H9 (cell line): ENCODE measurements at regions not wholly inside any gene's neighbourhood (a gene's known extent, or its start where the extent isn't known, plus 50 kb on each side); places are given as distances from the start of the nearest gene placed in this dataset.

Source experiments
- DNase-seq: peaks from one replicate; pipeline ENCODE4 v3.0.0-alpha.2; 2017
- H2AFZ ChIP-seq: one replicate; pipeline ENCODE4 v1.6.1; 2013; ENCODE audit warnings: mild to moderate bottlenecking, low read length, control low read depth, moderate library complexity
- H2AK5ac ChIP-seq: 2 replicates; pipeline ENCODE4 v1.6.1; 2013; ENCODE audit warnings: low read length, control low read depth, mixed read lengths; ENCODE audit not compliant: insufficient read length
- H2BK120ac ChIP-seq: one replicate; pipeline ENCODE4 v1.6.1; 2013; ENCODE audit warnings: low read depth, mild to moderate bottlenecking, low read length, control low read depth, inconsistent platforms; ENCODE audit not compliant: poor library complexity, severe bottlenecking
- H2BK12ac ChIP-seq: 2 replicates; pipeline ENCODE4 v1.6.1; 2013; ENCODE audit warnings: low read length, control low read depth, mixed read lengths, low read depth; ENCODE audit not compliant: insufficient read length
- H2BK15ac ChIP-seq: 2 replicates; pipeline ENCODE4 v1.6.1; 2013; ENCODE audit warnings: low read depth, low read length, control low read depth
- H2BK20ac ChIP-seq: one replicate; pipeline ENCODE4 v1.6.1; 2013; ENCODE audit warnings: low read depth, mild to moderate bottlenecking, low read length, control low read depth, inconsistent platforms; ENCODE audit not compliant: poor library complexity, severe bottlenecking
- H2BK5ac ChIP-seq: 2 replicates; pipeline ENCODE4 v1.6.1; 2013; ENCODE audit warnings: low read length, control low read depth, mixed read lengths; ENCODE audit not compliant: insufficient read length
- H3K14ac ChIP-seq: 2 replicates; pipeline ENCODE4 v1.6.1; 2013; ENCODE audit warnings: low read length, control low read depth; ENCODE audit not compliant: insufficient read depth
- H3K18ac ChIP-seq: 2 replicates; pipeline ENCODE4 v1.6.1; 2013; ENCODE audit warnings: low read depth, mild to moderate bottlenecking, mixed read lengths, low read length, control low read depth; ENCODE audit not compliant: insufficient read length
- H3K23ac ChIP-seq: 2 replicates; pipeline ENCODE4 v1.6.1; 2013; ENCODE audit warnings: low read length, control low read depth, mixed read lengths, low read depth; ENCODE audit not compliant: insufficient read length
- H3K23me2 ChIP-seq: 2 replicates; pipeline ENCODE4 v1.6.1; 2013; ENCODE audit warnings: low read depth, mild to moderate bottlenecking, mixed read lengths, low read length, control low read depth; ENCODE audit not compliant: insufficient read length, poor library complexity, severe bottlenecking
- H3K27ac ChIP-seq: 2 replicates; pipeline ENCODE4 v1.5.1; 2013; ENCODE audit warnings: low read length, control low read depth, mixed read lengths, low read depth; ENCODE audit not compliant: insufficient read length
- H3K27me3 ChIP-seq: 2 replicates; pipeline ENCODE4 v1.6.1; 2013; ENCODE audit warnings: low read length, control low read depth, inconsistent platforms; ENCODE audit not compliant: insufficient read depth
- H3K4ac ChIP-seq: 2 replicates; pipeline ENCODE4 v1.6.1; 2013; ENCODE audit warnings: low read depth, mild to moderate bottlenecking, control low read depth, inconsistent platforms, low read length, moderate library complexity
- H3K4me1 ChIP-seq: 2 replicates; pipeline ENCODE4 v1.6.1; 2013; ENCODE audit warnings: low read length, control low read depth, inconsistent platforms; ENCODE audit not compliant: insufficient read depth
- H3K4me2 ChIP-seq: 2 replicates; pipeline ENCODE4 v1.6.1; 2013; ENCODE audit warnings: low read length, control low read depth, mixed read lengths; ENCODE audit not compliant: insufficient read length, insufficient read depth
- H3K56ac ChIP-seq: 2 replicates; pipeline ENCODE4 v1.6.1; 2013; ENCODE audit warnings: low read depth, mild to moderate bottlenecking, mixed read lengths, low read length, control low read depth; ENCODE audit not compliant: insufficient read length
- H3K79me1 ChIP-seq: 2 replicates; pipeline ENCODE4 v1.6.1; 2013; ENCODE audit warnings: low read depth, mild to moderate bottlenecking, moderate library complexity, low read length, control low read depth, inconsistent platforms; ENCODE audit not compliant: insufficient read depth, poor library complexity, severe bottlenecking
- H3K79me2 ChIP-seq: 2 replicates; pipeline ENCODE4 v1.6.1; 2013; ENCODE audit warnings: low read length, control low read depth, inconsistent platforms; ENCODE audit not compliant: insufficient read depth
- H3K9ac ChIP-seq: 2 replicates; pipeline ENCODE4 v1.6.1; 2013; ENCODE audit warnings: low read length, control low read depth, mixed read lengths; ENCODE audit not compliant: insufficient read length; ENCODE audit errors: extremely low read depth
- H3K9me3 ChIP-seq: one replicate; pipeline ENCODE4 v1.6.1; 2013; ENCODE audit warnings: low read depth, low read length, inconsistent platforms; ENCODE audit not compliant: control insufficient read depth
- H3T11ph ChIP-seq: one replicate; pipeline ENCODE4 v1.6.1; 2013; ENCODE audit warnings: mild to moderate bottlenecking, low read length, control low read depth, inconsistent platforms
- H4K20me1 ChIP-seq: one replicate; pipeline ENCODE4 v1.6.1; 2013; ENCODE audit not compliant: control insufficient read depth, insufficient read length, insufficient read depth
- H4K5ac ChIP-seq: 2 replicates; pipeline ENCODE4 v1.6.1; 2013; ENCODE audit warnings: low read depth, mild to moderate bottlenecking, mixed read lengths, low read length, control low read depth; ENCODE audit not compliant: insufficient read length
- H4K8ac ChIP-seq: replicated peaks from 2 replicates; pipeline ENCODE4 v1.6.1; 2013; ENCODE audit warnings: low read length, control low read depth, mixed read lengths, low read depth; ENCODE audit not compliant: insufficient read length
- H4K91ac ChIP-seq: 2 replicates; pipeline ENCODE4 v1.6.1; 2013; ENCODE audit warnings: low read depth, mild to moderate bottlenecking, moderate library complexity, mixed read lengths, low read length, control low read depth; ENCODE audit not compliant: insufficient read length
- H3K27ac Mint-ChIP-seq, 3 experiments: 2 replicates in 2 of 3; 3 replicates in 1 of 3; pipeline ENCODE4 v1.8.0; 2020 to 2021; ENCODE audit warnings: mixed read lengths in 3 of 3, mild to moderate bottlenecking in 1 of 3, moderate library complexity in 1 of 3
- H3K27me3 Mint-ChIP-seq: 2 replicates; pipeline ENCODE4 v1.8.0; 2021; ENCODE audit warnings: low read depth, mild to moderate bottlenecking, moderate library complexity, mixed read lengths
- H3K36me3 Mint-ChIP-seq, 3 experiments: 2 replicates in 2 of 3; 3 replicates in 1 of 3; pipeline ENCODE4 v1.8.0; 2020 to 2021; ENCODE audit warnings: low read depth in 3 of 3, mixed read lengths in 3 of 3; ENCODE audit not compliant: insufficient read depth in 1 of 3
- H3K4me1 Mint-ChIP-seq, 2 experiments: 2 replicates each; pipeline ENCODE4 v1.8.0; 2020; ENCODE audit warnings: mixed read lengths in 2 of 2
- H3K4me3 Mint-ChIP-seq, 2 experiments: 2 replicates in 1 of 2; 3 replicates in 1 of 2; pipeline ENCODE4 v1.8.0; 2020 to 2021; ENCODE audit warnings: mild to moderate bottlenecking in 2 of 2, mixed read lengths in 2 of 2, moderate library complexity in 1 of 2
- H3K9me3 Mint-ChIP-seq, 2 experiments: 2 replicates in 1 of 2; 3 replicates in 1 of 2; pipeline ENCODE4 v1.8.0; 2020; ENCODE audit warnings: mild to moderate bottlenecking in 2 of 2, mixed read lengths in 2 of 2, moderate library complexity in 1 of 2
- WGBS: extraction: QIAGEN DNeasy Blood & Tissue Kit; methylation state at CpG from one replicate; pipeline ENCODE4 v1.1.7; 2013; ENCODE audit warnings: missing lambda C conversion rate, low lambda C conversion rate, mixed read lengths; ENCODE audit not compliant: insufficient read length; ENCODE audit errors: extremely low coverage; 5-methylcytosine and 5-hydroxymethylcytosine counted together
- TF ChIP-seq, protein P1 (sequence below): fragments of 200-600 bp; sonication (generic); conservative IDR thresholded peaks from 3 replicates; pipeline ENCODE4 v1.8.0; 2021; ENCODE audit warnings: antibody characterized with exemption, mild to moderate bottlenecking

GRCh38 chr6:167717455-167717854, 109.3 kb upstream of the AFDN start:
- no peak for DNase-seq
- H3K36me3 Mint-ChIP-seq, result no peaks in the 10 kb centered on the region; a peak in 1 of 7 replicates
- TF ChIP-seq, protein P1, sequence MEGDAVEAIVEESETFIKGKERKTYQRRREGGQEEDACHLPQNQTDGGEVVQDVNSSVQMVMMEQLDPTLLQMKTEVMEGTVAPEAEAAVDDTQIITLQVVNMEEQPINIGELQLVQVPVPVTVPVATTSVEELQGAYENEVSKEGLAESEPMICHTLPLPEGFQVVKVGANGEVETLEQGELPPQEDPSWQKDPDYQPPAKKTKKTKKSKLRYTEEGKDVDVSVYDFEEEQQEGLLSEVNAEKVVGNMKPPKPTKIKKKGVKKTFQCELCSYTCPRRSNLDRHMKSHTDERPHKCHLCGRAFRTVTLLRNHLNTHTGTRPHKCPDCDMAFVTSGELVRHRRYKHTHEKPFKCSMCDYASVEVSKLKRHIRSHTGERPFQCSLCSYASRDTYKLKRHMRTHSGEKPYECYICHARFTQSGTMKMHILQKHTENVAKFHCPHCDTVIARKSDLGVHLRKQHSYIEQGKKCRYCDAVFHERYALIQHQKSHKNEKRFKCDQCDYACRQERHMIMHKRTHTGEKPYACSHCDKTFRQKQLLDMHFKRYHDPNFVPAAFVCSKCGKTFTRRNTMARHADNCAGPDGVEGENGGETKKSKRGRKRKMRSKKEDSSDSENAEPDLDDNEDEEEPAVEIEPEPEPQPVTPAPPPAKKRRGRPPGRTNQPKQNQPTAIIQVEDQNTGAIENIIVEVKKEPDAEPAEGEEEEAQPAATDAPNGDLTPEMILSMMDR, result no peak
- Histone ChIP-seq H2AFZ (no peak overlapping the region), H3K4ac (no peak overlapping the region), H2AK5ac (no peak overlapping the region), H4K20me1 (no peaks in the 10 kb centered on the region), H2BK20ac (no peak overlapping the region), H3K4me2 (no peak overlapping the region), H2BK5ac (no peak overlapping the region), H3K79me1 (no peaks in the 10 kb centered on the region), H3K18ac (no peak overlapping the region), H3K23ac (no peak overlapping the region), H3K27me3 (no peaks in the 10 kb centered on the region), H4K5ac (no peak overlapping the region), H3K9me3 (no peaks in the 10 kb centered on the region), H3K4me1 (no peaks in the 10 kb centered on the region; the same call in 1 of the 2 replicates), H4K8ac (no peak overlapping the region), H2BK12ac (no peak overlapping the region), H4K91ac (no peak overlapping the region), H2BK120ac (no peak overlapping the region), H3K9ac (no peak overlapping the region), H3T11ph (no peak overlapping the region), H2BK15ac (no peak overlapping the region), H3K14ac (no peak overlapping the region), H3K27ac (no peak overlapping the region), H3K79me2 (no peaks in the 10 kb centered on the region), H3K23me2 (no peaks in the 10 kb centered on the region), H3K56ac (no peak overlapping the region)
- H3K27ac Mint-ChIP-seq, result no peak overlapping the region
- no peak overlapping the region for H3K4me3 Mint-ChIP-seq
- peaks cover 5% of the 10 kb centered on the region; the same call in 1 of the 2 replicates for H3K27me3 Mint-ChIP-seq
- no CpG with 5 or more reads among the region's 9 CpGs for WGBS
- H3K4me1 Mint-ChIP-seq, result peaks cover 17 to 18% of the 10 kb centered on the region in 2 experiments
- H3K9me3 Mint-ChIP-seq, result 0 out of 5 replicates have a peak, but pooled peaks cover 0 to 8% of the 10 kb centered on the region in 2 experiments
